ENCODE measurements at regions not wholly inside any gene's neighbourhood (a gene's known extent, or its start where the extent isn't known, plus 50 kb on each side); places are given as distances from the start of the nearest gene placed in this dataset.

DNA sequence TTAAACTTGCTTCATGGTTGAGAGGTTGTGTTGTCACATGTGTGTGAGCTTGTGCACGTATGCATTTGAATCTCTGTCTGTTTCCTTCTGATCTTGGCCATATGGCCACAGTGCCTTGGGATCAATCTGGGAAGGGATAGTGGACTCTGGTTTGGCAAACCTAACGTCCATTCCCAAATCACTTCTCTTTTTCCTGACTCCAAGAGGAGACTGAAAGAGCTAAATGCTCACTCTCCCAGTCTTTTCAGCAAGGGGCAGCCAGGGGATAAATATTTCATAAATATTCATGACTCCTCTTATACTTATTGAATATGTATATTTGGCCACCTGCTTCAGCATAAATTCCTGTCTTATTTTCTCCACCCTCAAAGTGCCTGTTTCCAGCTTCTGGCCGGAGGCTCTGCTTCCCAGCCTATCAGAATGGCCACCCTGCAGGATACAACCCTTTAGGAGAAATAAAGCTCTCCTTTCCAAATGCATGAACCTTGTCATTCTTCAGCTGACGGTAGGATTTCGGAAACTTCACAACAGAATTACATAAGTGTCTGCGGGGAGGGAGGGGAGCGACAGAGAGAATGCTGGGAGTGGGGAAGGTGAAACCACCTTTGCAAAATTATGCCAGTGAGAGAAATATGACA, 112.2 kb upstream of the COPS8 start (continued):
- TF ChIP-seq ZC3H4 (CRISPR knock-in tag; IDR thresholded peaks at IDR 0.05; ENCODE audit: borderline replicate concordance) (no peak), SMC3 (conservative IDR thresholded peaks at IDR 0.05; ENCODE audit: insufficient read depth, low read depth, low read length) (no peak), DDX20 (tag; IDR thresholded peaks at IDR 0.05; ENCODE audit: low read depth) (no peak), CBX3 (IDR thresholded peaks at IDR 0.05; ENCODE audit: borderline replicate concordance in 1 of 2, low read length in 2 of 2) (no peak), ARID3A (IDR thresholded peaks at IDR 0.05; ENCODE audit: borderline replicate concordance, low read depth, low read length) (no peak), MTA3 (IDR thresholded peaks at IDR 0.05; ENCODE audit: borderline replicate concordance) (no peak), BRCA1 (IDR thresholded peaks at IDR 0.05) (no peak), BRCA1 (CRISPR knock-in tag; IDR thresholded peaks at IDR 0.05) (no peak), RBM15 (IDR thresholded peaks at IDR 0.05; ENCODE audit: insufficient read depth, low read length) (no peak), ZFPM2 (CRISPR knock-in tag; IDR thresholded peaks at IDR 0.05) (no peak), RBM14 (IDR thresholded peaks at IDR 0.05; ENCODE audit: borderline replicate concordance, insufficient read depth, low read depth, low read length) (no peak)
- TF ChIP-seq, protein P1, sequence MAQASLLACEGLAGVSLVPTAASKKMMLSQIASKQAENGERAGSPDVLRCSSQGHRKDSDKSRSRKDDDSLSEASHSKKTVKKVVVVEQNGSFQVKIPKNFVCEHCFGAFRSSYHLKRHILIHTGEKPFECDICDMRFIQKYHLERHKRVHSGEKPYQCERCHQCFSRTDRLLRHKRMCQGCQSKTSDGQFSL (CRISPR knock-in tag; IDR thresholded peaks at IDR 0.05): no peak
- TF ChIP-seq, protein P1 (tag; IDR thresholded peaks at IDR 0.05): no peak
- TF ChIP-seq, protein P2, sequence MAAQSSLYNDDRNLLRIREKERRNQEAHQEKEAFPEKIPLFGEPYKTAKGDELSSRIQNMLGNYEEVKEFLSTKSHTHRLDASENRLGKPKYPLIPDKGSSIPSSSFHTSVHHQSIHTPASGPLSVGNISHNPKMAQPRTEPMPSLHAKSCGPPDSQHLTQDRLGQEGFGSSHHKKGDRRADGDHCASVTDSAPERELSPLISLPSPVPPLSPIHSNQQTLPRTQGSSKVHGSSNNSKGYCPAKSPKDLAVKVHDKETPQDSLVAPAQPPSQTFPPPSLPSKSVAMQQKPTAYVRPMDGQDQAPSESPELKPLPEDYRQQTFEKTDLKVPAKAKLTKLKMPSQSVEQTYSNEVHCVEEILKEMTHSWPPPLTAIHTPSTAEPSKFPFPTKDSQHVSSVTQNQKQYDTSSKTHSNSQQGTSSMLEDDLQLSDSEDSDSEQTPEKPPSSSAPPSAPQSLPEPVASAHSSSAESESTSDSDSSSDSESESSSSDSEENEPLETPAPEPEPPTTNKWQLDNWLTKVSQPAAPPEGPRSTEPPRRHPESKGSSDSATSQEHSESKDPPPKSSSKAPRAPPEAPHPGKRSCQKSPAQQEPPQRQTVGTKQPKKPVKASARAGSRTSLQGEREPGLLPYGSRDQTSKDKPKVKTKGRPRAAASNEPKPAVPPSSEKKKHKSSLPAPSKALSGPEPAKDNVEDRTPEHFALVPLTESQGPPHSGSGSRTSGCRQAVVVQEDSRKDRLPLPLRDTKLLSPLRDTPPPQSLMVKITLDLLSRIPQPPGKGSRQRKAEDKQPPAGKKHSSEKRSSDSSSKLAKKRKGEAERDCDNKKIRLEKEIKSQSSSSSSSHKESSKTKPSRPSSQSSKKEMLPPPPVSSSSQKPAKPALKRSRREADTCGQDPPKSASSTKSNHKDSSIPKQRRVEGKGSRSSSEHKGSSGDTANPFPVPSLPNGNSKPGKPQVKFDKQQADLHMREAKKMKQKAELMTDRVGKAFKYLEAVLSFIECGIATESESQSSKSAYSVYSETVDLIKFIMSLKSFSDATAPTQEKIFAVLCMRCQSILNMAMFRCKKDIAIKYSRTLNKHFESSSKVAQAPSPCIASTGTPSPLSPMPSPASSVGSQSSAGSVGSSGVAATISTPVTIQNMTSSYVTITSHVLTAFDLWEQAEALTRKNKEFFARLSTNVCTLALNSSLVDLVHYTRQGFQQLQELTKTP (IDR thresholded peaks at IDR 0.05; ENCODE audit: low read depth in 1 of 2, partially characterized antibody in 2 of 2): no peak

Measured in K562 (cell line).